ENCODE measurements at regions not wholly inside any gene's neighbourhood (a gene's known extent, or its start where the extent isn't known, plus 50 kb on each side); places are given as distances from the start of the nearest gene placed in this dataset.

- Histone ChIP-seq H3K4me1 (ENCODE audit: control insufficient read depth, low read length) (no peaks in the 10 kb centered on the region), H3K9me2 (replicated peaks; ENCODE audit: control insufficient read depth, low read length) (no peaks in the 10 kb centered on the region; the same call in 1 of the 2 replicates), H3K79me2 (ENCODE audit: control insufficient read depth, low read length) (no peaks in the 10 kb centered on the region), H3K36me3 (ENCODE audit: control insufficient read depth, low read length) (no peaks in the 10 kb centered on the region), H3F3A (ENCODE audit: control insufficient read depth, insufficient read depth) (no peaks in the 10 kb centered on the region), H3K4me2 (ENCODE audit: low read length) (no peak overlapping the region), H3K27ac (ENCODE audit: low read depth, low read length) (no peak overlapping the region), H3K4me3 (ENCODE audit: low read length) (no peak overlapping the region), H4K20me1 (ENCODE audit: control insufficient read depth, insufficient read depth, low read depth, low read length) (no peaks in the 10 kb centered on the region), H3K27me3 (ENCODE audit: control insufficient read depth, low read length) (0 out of 2 replicates have a peak, but pooled peaks cover 7% of the 10 kb centered on the region), H3K9me3 (ENCODE audit: control insufficient read depth, insufficient read depth, low read length) (no peaks in the 10 kb centered on the region)
- no peak for TF ChIP-seq EZH2phosphoT487 (IDR thresholded peaks at IDR 0.05; ENCODE audit: borderline replicate concordance, low read length)
- TF ChIP-seq CTCF (IDR thresholded peaks at IDR 0.05; ENCODE audit: low read depth, low read length, poor library complexity, severe bottlenecking): no peak
Measured at GRCh38 chr20:39576771-39577170, 614.6 kb downstream of the DHX35 start.

- no peak overlapping the region for H3K27ac ChIP-seq (ENCODE audit: low read depth, low read length)
- no peaks in the 10 kb centered on the region for H4K20me1 ChIP-seq (ENCODE audit: control insufficient read depth, insufficient read depth, low read depth, low read length)
- TF ChIP-seq CTCF (IDR thresholded peaks at IDR 0.05; ENCODE audit: low read depth, low read length, poor library complexity, severe bottlenecking): no peak
- TF ChIP-seq EZH2phosphoT487 (IDR thresholded peaks at IDR 0.05; ENCODE audit: borderline replicate concordance, low read length): no peak
- H3K27me3 ChIP-seq (ENCODE audit: control insufficient read depth, low read length): 0 out of 2 replicates have a peak, but pooled peaks cover 10% of the 10 kb centered on the region
- no peaks in the 10 kb centered on the region; the same call in 1 of the 2 replicates for H3K9me2 ChIP-seq (replicated peaks; ENCODE audit: control insufficient read depth, low read length)
- H3K4me1 ChIP-seq (ENCODE audit: control insufficient read depth, low read length): no peaks in the 10 kb centered on the region
- H3F3A ChIP-seq (ENCODE audit: control insufficient read depth, insufficient read depth): no peaks in the 10 kb centered on the region
- no peak overlapping the region for H3K4me3 ChIP-seq (ENCODE audit: low read length)
- H3K9me3 ChIP-seq (ENCODE audit: control insufficient read depth, insufficient read depth, low read length): no peaks in the 10 kb centered on the region
- no peak overlapping the region for H3K4me2 ChIP-seq (ENCODE audit: low read length)
- no peaks in the 10 kb centered on the region for H3K79me2 ChIP-seq (ENCODE audit: control insufficient read depth, low read length)
- H3K36me3 ChIP-seq (ENCODE audit: control insufficient read depth, low read length): no peaks in the 10 kb centered on the region
Measured at GRCh38 chr20:39574061-39574460, 611.9 kb downstream of the DHX35 start.

- H3K27me3 ChIP-seq (ENCODE audit: control insufficient read depth, low read length): 0 out of 2 replicates have a peak, but pooled peaks cover 10% of the 10 kb centered on the region
- H3K36me3 ChIP-seq (ENCODE audit: control insufficient read depth, low read length): no peaks in the 10 kb centered on the region
- no peak overlapping the region for H3K27ac ChIP-seq (ENCODE audit: low read depth, low read length)
- no peaks in the 10 kb centered on the region for H3F3A ChIP-seq (ENCODE audit: control insufficient read depth, insufficient read depth)
- H3K9me2 ChIP-seq (replicated peaks; ENCODE audit: control insufficient read depth, low read length): no peaks in the 10 kb centered on the region; the same call in 1 of the 2 replicates
- H3K4me1 ChIP-seq (ENCODE audit: control insufficient read depth, low read length): no peaks in the 10 kb centered on the region
- TF ChIP-seq CTCF (IDR thresholded peaks at IDR 0.05; ENCODE audit: low read depth, low read length, poor library complexity, severe bottlenecking) (no peak), EZH2phosphoT487 (IDR thresholded peaks at IDR 0.05; ENCODE audit: borderline replicate concordance, low read length) (no peak)
- H3K79me2 ChIP-seq (ENCODE audit: control insufficient read depth, low read length): no peaks in the 10 kb centered on the region
- H3K4me2 ChIP-seq (ENCODE audit: low read length): no peak overlapping the region
- H4K20me1 ChIP-seq (ENCODE audit: control insufficient read depth, insufficient read depth, low read depth, low read length): no peaks in the 10 kb centered on the region
- no peak overlapping the region for H3K4me3 ChIP-seq (ENCODE audit: low read length)
- no peaks in the 10 kb centered on the region for H3K9me3 ChIP-seq (ENCODE audit: control insufficient read depth, insufficient read depth, low read length)
Measured at GRCh38 chr20:39571171-39571570, 609.0 kb downstream of the DHX35 start.

Data from DOHH2 (cell line).